Endothelial cell (in vitro differentiated cells): ENCODE measurements at regions not wholly inside any gene's neighbourhood (a gene's known extent, or its start where the extent isn't known, plus 50 kb on each side); places are given as distances from the start of the nearest gene placed in this dataset.

ENCODE experiments used
- DNase-seq: peaks from one replicate; pipeline ENCODE4 v3.0.0; 2021; ENCODE audit warnings: low spot score
- H3K27ac Mint-ChIP-seq: one replicate; pipeline ENCODE4 v1.8.0; 2021; ENCODE audit warnings: mixed read lengths, inconsistent platforms; ENCODE audit not compliant: unreplicated experiment
- H3K27me3 Mint-ChIP-seq: one replicate; pipeline ENCODE4 v1.8.0; 2021; ENCODE audit warnings: mild to moderate bottlenecking, moderate library complexity, mixed read lengths, inconsistent platforms; ENCODE audit not compliant: unreplicated experiment
- H3K36me3 Mint-ChIP-seq: one replicate; pipeline ENCODE4 v1.8.0; 2021; ENCODE audit warnings: mild to moderate bottlenecking, low read depth, mixed read lengths, inconsistent platforms; ENCODE audit not compliant: unreplicated experiment
- H3K4me1 Mint-ChIP-seq: one replicate; pipeline ENCODE4 v1.8.0; 2021; ENCODE audit warnings: mild to moderate bottlenecking, mixed read lengths, inconsistent platforms; ENCODE audit not compliant: unreplicated experiment
- H3K4me3 Mint-ChIP-seq: one replicate; pipeline ENCODE4 v1.8.0; 2021; ENCODE audit warnings: mild to moderate bottlenecking, mixed read lengths, inconsistent platforms; ENCODE audit not compliant: unreplicated experiment
- H3K9me3 Mint-ChIP-seq: one replicate; pipeline ENCODE4 v1.8.0; 2021; ENCODE audit warnings: mixed read lengths, inconsistent platforms; ENCODE audit not compliant: unreplicated experiment
- CTCF ChIP-seq: fragments of 200-600 bp; sonication (generic); IDR thresholded peaks from one replicate; pipeline ENCODE4 v1.5.0; 2021; ENCODE audit warnings: antibody characterized with exemption; ENCODE audit not compliant: unreplicated experiment

DNA sequence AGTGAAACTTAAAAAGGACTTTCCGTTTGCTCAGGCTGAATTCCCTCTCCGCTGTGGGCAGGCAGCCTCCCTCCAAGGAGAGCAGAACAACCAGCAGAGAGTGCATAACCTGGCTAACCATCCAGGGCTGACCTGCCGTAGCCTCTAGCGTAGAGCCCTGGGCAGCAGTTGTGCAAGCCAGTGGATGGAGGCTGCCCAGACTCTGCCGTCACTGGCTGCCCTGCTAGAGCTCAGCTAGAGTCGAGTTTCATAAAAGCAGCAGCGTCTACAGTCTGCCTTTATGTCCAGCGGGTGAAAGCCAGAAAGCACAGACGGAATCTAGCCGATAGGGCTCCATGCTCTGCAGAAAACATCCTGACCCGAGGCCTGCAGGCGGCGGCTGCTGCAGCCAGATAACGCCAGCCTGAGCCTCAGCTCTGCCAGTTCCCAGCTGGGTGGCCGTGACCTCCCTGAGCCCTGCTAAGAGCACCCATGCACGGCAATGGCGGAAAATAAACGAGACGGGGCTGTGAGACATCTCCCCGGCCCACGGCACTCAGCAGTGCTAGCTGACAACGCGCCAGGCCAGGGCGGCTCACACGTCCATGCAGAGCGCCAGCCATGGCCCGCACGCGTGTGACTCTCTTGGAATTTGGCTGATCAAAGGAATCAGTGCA is 231.3 kb downstream of the ENGASE start:
- peaks cover 11% of the 10 kb centered on the region for H3K4me1 Mint-ChIP-seq
- TF ChIP-seq CTCF: no peak
- H3K27ac Mint-ChIP-seq: no peak overlapping the region
- H3K9me3 Mint-ChIP-seq: no peaks in the 10 kb centered on the region
- DNase-seq: no peak
- no peak overlapping the region for H3K4me3 Mint-ChIP-seq
- no peaks in the 10 kb centered on the region for H3K36me3 Mint-ChIP-seq
- H3K27me3 Mint-ChIP-seq: no peaks in the 10 kb centered on the region

- DNase-seq: no peak
- Mint-ChIP-seq H3K4me1 (peaks cover 11% of the 10 kb centered on the region), H3K9me3 (no peaks in the 10 kb centered on the region), H3K27me3 (peaks cover under 1% of the 10 kb centered on the region), H3K36me3 (no peaks in the 10 kb centered on the region), H3K27ac (no peak overlapping the region), H3K4me3 (no peak overlapping the region)
- TF ChIP-seq CTCF: no peak
Observed at GRCh38 chr17:79305376-79305767, 230.7 kb downstream of the ENGASE start.

DNA sequence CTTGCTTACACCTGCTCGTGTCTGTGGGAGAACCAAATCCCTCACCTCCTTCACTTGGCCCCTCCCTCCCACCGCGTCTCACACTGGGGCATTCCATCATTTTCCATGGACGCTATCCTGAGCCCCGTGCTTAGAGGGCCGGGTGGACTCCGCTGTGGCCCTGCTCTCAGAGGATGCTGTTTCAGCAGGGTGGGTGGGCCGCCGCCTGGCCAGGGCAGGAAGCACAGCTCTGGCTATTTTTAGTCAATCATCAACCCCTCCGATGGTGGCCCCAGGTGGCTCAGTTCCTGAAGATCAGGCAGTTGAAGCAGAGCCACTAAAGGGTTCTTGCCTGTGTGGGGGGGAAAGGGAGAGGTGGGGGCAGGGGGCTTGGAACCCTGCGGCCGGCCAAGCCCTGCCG is 230.3 kb downstream of the ENGASE start:
- no peaks in the 10 kb centered on the region for H3K9me3 Mint-ChIP-seq
- no peaks in the 10 kb centered on the region for H3K36me3 Mint-ChIP-seq
- no peak for DNase-seq
- no peak overlapping the region for H3K27ac Mint-ChIP-seq
- peaks cover 11% of the 10 kb centered on the region for H3K4me1 Mint-ChIP-seq
- H3K4me3 Mint-ChIP-seq: no peak overlapping the region
- H3K27me3 Mint-ChIP-seq: peaks cover 1% of the 10 kb centered on the region
- no peak for TF ChIP-seq CTCF

GRCh38 chr17:79303641-79304205 is 229.1 kb downstream of the ENGASE start:
- Mint-ChIP-seq H3K4me1 (peaks cover 11% of the 10 kb centered on the region), H3K4me3 (no peak overlapping the region), H3K36me3 (no peaks in the 10 kb centered on the region), H3K27me3 (peaks cover 1% of the 10 kb centered on the region), H3K27ac (no peak overlapping the region), H3K9me3 (no peaks in the 10 kb centered on the region)
- DNase-seq: no peak
- no peak for TF ChIP-seq CTCF

- DNase-seq: no peak
- peaks cover 10% of the 10 kb centered on the region for H3K4me1 Mint-ChIP-seq
- peaks cover 1% of the 10 kb centered on the region for H3K27me3 Mint-ChIP-seq
- TF ChIP-seq CTCF: no peak
- no peaks in the 10 kb centered on the region for H3K9me3 Mint-ChIP-seq
- no peaks in the 10 kb centered on the region for H3K36me3 Mint-ChIP-seq
- no peak overlapping the region for H3K4me3 Mint-ChIP-seq
- no peak overlapping the region for H3K27ac Mint-ChIP-seq
Observed at GRCh38 chr17:79301469-79301868, 226.8 kb downstream of the ENGASE start.
